ENCODE measurements at regions not wholly inside any gene's neighbourhood (a gene's known extent, or its start where the extent isn't known, plus 50 kb on each side); places are given as distances from the start of the nearest gene placed in this dataset.

- TF ChIP-seq POLR2AphosphoS5 (IDR thresholded peaks at IDR 0.05), result no peak
- TF ChIP-seq CTCF (IDR thresholded peaks at IDR 0.05), result no peak
These were observed 213.6 kb downstream of the FOXO1 start for GRCh38 chr13:40452741-40453334.
